B cell (primary cell): ENCODE measurements at regions not wholly inside any gene's neighbourhood (a gene's known extent, or its start where the extent isn't known, plus 50 kb on each side); places are given as distances from the start of the nearest gene placed in this dataset.

ENCODE experiments used
- ATAC-seq: fragments of 200-7000 bp; cut with Tn5 transposase; one replicate; pipeline ENCODE4 v1.10.0; 2021; ENCODE audit warnings: low read depth, mild to moderate bottlenecking, moderate number of reproducible peaks, moderate library complexity
- CTCF ChIA-PET: fragments of 350-600 bp; sonication (Branson Sonifier 250); formaldehyde crosslinking; loops from one replicate; lab custom pipeline; 2021; ENCODE audit warnings: antibody characterized with exemption, inconsistent platforms; lab: Charles Lee
- POLR2A ChIA-PET: fragments of 350-600 bp; sonication (Branson Sonifier 250); formaldehyde crosslinking; loops from one replicate; lab custom pipeline; 2021; ENCODE audit warnings: antibody characterized with exemption; lab: Charles Lee
- DNase-seq: peaks from one replicate; pipeline ENCODE4 v3.0.0; 2013
- H2AFZ ChIP-seq: 2 replicates; pipeline ENCODE4 v1.6.1; 2012; ENCODE audit warnings: mild to moderate bottlenecking, low read depth, low read length; ENCODE audit not compliant: insufficient read depth, poor library complexity, severe bottlenecking
- H3K27ac ChIP-seq, 2 donors: 1 replicate in 1 of 2; 2 replicates in 1 of 2; pipeline ENCODE4 v1.5.1; 2012 to 2013; ENCODE audit warnings: low read length in 2 of 2, mild to moderate bottlenecking in 2 of 2, moderate library complexity in 1 of 2
- H3K27me3 ChIP-seq, 4 experiments: fragments of 200-600 bp in 1 of 4; sonication (generic) in 1 of 4; replicated peaks in 1 of 4; 1 replicate in 2 of 4; 2 replicates in 2 of 4; pipeline versions ENCODE4 v1.6.1 to v1.7.0; 2013 to 2016; ENCODE audit warnings: low read length in 3 of 4, mild to moderate bottlenecking in 2 of 4, mixed read lengths in 1 of 4, moderate library complexity in 1 of 4; ENCODE audit not compliant: insufficient read depth in 4 of 4, control insufficient read depth in 3 of 4; ENCODE audit errors: control extremely low read depth in 1 of 4
- H3K36me3 ChIP-seq, 2 experiments: replicated peaks in 1 of 2; 1 replicate in 1 of 2; 2 replicates in 1 of 2; pipeline versions ENCODE4 v1.6.1 to v1.7.1; 2013; ENCODE audit warnings: low read length in 1 of 2; ENCODE audit not compliant: insufficient read depth in 2 of 2, control insufficient read depth in 1 of 2; ENCODE audit errors: control extremely low read depth in 1 of 2, extremely low read depth in 1 of 2
- H3K4me1 ChIP-seq, 2 donors: fragments of 200-600 bp in 1 of 2; sonication (generic) in 1 of 2; 1 replicate in 1 of 2; 2 replicates in 1 of 2; pipeline versions ENCODE4 v1.5.1 to v1.6.1; 2013 to 2017; ENCODE audit warnings: low read length in 2 of 2; ENCODE audit not compliant: control insufficient read depth in 2 of 2, insufficient read depth in 2 of 2
- H3K4me2 ChIP-seq: replicated peaks from 2 replicates; pipeline ENCODE3; 2012; ENCODE audit warnings: mild to moderate bottlenecking, low read depth, low read length; ENCODE audit not compliant: poor library complexity, severe bottlenecking
- H3K4me3 ChIP-seq, 5 experiments: fragments of 200-600 bp in 1 of 5; sonication (generic) in 1 of 5; 1 replicate in 3 of 5; 2 replicates in 2 of 5; pipeline versions ENCODE4 v1.5.1 to v1.7.0; 2011 to 2016; ENCODE audit warnings: low read length in 4 of 5, mild to moderate bottlenecking in 4 of 5, low read depth in 2 of 5, control low read depth in 1 of 5, moderate library complexity in 1 of 5; ENCODE audit not compliant: insufficient read depth in 1 of 5; ENCODE audit errors: control extremely low read depth in 1 of 5, extremely low read depth in 1 of 5
- H3K79me2 ChIP-seq: fragments of 200-600 bp; sonication (generic); one replicate; pipeline ENCODE4 v1.6.0; 2016; ENCODE audit warnings: low read length; ENCODE audit not compliant: control insufficient read depth, insufficient read depth
- H3K9ac ChIP-seq: fragments of 200-600 bp; sonication (generic); 2 replicates; pipeline ENCODE4 v1.6.1; 2017; ENCODE audit warnings: mild to moderate bottlenecking, low read length, moderate library complexity
- H3K9me3 ChIP-seq, 3 donors: one replicate each; pipeline versions ENCODE4 v1.6.1 to v1.7.1; 2013; ENCODE audit warnings: low read length in 2 of 3; ENCODE audit not compliant: control insufficient read depth in 2 of 3, insufficient read depth in 1 of 3; ENCODE audit errors: control extremely low read depth in 1 of 3
- H4K20me1 ChIP-seq: 2 replicates; pipeline ENCODE4 v1.6.0; 2012; ENCODE audit warnings: mild to moderate bottlenecking, low read length; ENCODE audit not compliant: insufficient read depth, control insufficient read depth, poor library complexity, severe bottlenecking
- H3K27ac Mint-ChIP-seq: one replicate; pipeline ENCODE4 v1.8.0; 2021; ENCODE audit warnings: mixed read lengths
- H3K27me3 Mint-ChIP-seq: one replicate; pipeline ENCODE4 v1.8.0; 2021; ENCODE audit warnings: mixed read lengths
- H3K4me1 Mint-ChIP-seq: one replicate; pipeline ENCODE4 v1.8.0; 2021; ENCODE audit warnings: mixed read lengths
- H3K4me3 Mint-ChIP-seq: one replicate; pipeline ENCODE4 v1.8.0; 2021; ENCODE audit warnings: mixed read lengths
- H3K9me3 Mint-ChIP-seq: one replicate; pipeline ENCODE4 v1.8.0; 2022; ENCODE audit warnings: mixed read lengths; ENCODE audit not compliant: insufficient read depth
- CTCF ChIP-seq: fragments of 200-600 bp; IDR thresholded peaks from one replicate; pipeline ENCODE4 v1.8.0; 2022; ENCODE audit warnings: antibody characterized with exemption, mild to moderate bottlenecking
- EZH2 ChIP-seq: IDR thresholded peaks from 2 replicates; pipeline ENCODE4 v1.6.1; 2012; ENCODE audit warnings: borderline replicate concordance, low read depth, mild to moderate bottlenecking, moderate library complexity, low read length; ENCODE audit not compliant: insufficient read depth, poor library complexity, severe bottlenecking
- WGBS: methylation state at CpG from one replicate; pipeline ENCODE4 v1.1.5; 2013; ENCODE audit warnings: missing lambda C conversion rate; ENCODE audit not compliant: insufficient coverage; 5-methylcytosine and 5-hydroxymethylcytosine counted together
- intact Hi-C: fragments of 100-400 bp; cut with micrococcal nuclease; formaldehyde crosslinking; loops from one replicate; pipeline ENCODE4 v1.10.0; 2022

- Histone ChIP-seq H3K27me3 (no peaks in the 10 kb centered on the region), H3K27ac (no peak overlapping the region), H3K9ac (no peak overlapping the region), H3K36me3 (no peaks in the 10 kb centered on the region), H2AFZ (no peak overlapping the region), H3K9me3 (peaks cover 0 to 4% (median 0%) of the 10 kb centered on the region in 3 donors), H3K4me2 (no peak overlapping the region), H3K4me1 (no peaks in the 10 kb centered on the region), H4K20me1 (no peaks in the 10 kb centered on the region), H3K79me2 (no peaks in the 10 kb centered on the region), H3K4me3 (no peak overlapping the region)
- Mint-ChIP-seq H3K27me3 (no peaks in the 10 kb centered on the region), H3K27ac (no peak overlapping the region), H3K4me3 (no peak overlapping the region), H3K4me1 (no peaks in the 10 kb centered on the region), H3K9me3 (no peaks in the 10 kb centered on the region)
- ChIA-PET POLR2A (no interaction called here), CTCF (no interaction called here)
- no peak for TF ChIP-seq CTCF
- no peak for TF ChIP-seq EZH2
- intact Hi-C loops: no loop called here
- DNase-seq (no peak), ATAC-seq (no peak)
- WGBS: 93% methylated on average over 8 of the region's 8 CpGs
Measured at GRCh38 chr18:78159397-78159796, 820.2 kb upstream of the SALL3 start.

- Mint-ChIP-seq H3K9me3 (no peaks in the 10 kb centered on the region), H3K4me1 (no peaks in the 10 kb centered on the region), H3K27ac (no peak overlapping the region), H3K27me3 (no peaks in the 10 kb centered on the region), H3K4me3 (no peak overlapping the region)
- H3K4me1 ChIP-seq: no peaks in the 10 kb centered on the region
- intact Hi-C loops: no loop called here
- H2AFZ ChIP-seq: no peak overlapping the region
- H3K27me3 ChIP-seq: no peaks in the 10 kb centered on the region
- ChIA-PET POLR2A (no interaction called here), CTCF (no interaction called here)
- no peak overlapping the region for H3K4me3 ChIP-seq
- H3K36me3 ChIP-seq: no peaks in the 10 kb centered on the region
- H3K27ac ChIP-seq: no peak overlapping the region
- H4K20me1 ChIP-seq: no peaks in the 10 kb centered on the region
- H3K9me3 ChIP-seq: peaks cover 0 to 11% (median 0%) of the 10 kb centered on the region in 3 donors
- TF ChIP-seq CTCF (no peak), EZH2 (no peak)
- H3K9ac ChIP-seq: no peak overlapping the region
- no peak for DNase-seq
- WGBS: 96% methylated on average over 8 of the region's 11 CpGs
- no peak for ATAC-seq
- no peak overlapping the region for H3K4me2 ChIP-seq
- H3K79me2 ChIP-seq: no peaks in the 10 kb centered on the region
Measured at GRCh38 chr18:78160961-78161656, 818.5 kb upstream of the SALL3 start.
